Astrocyte of the spinal cord (primary cell): ENCODE measurements at regions not wholly inside any gene's neighbourhood (a gene's known extent, or its start where the extent isn't known, plus 50 kb on each side); places are given as distances from the start of the nearest gene placed in this dataset.

Experiments used
- DNase-seq: peaks from one replicate; pipeline ENCODE4 v3.0.0; 2011; ENCODE audit warnings: low read depth, low spot score
- H3K4me3 ChIP-seq: 2 replicates; pipeline ENCODE4 v1.5.1; 2011; ENCODE audit warnings: low read depth, mild to moderate bottlenecking, low read length, moderate library complexity
- in situ Hi-C: cut with HindIII; loops from 2 replicates; pipeline ENCODE4 v1.10.0; 2017; ENCODE audit warnings: low sequenced_read_pairs
- TF ChIP-seq, protein P1 (sequence below): IDR thresholded peaks from 2 replicates; pipeline ENCODE4 v1.5.1; 2012; ENCODE audit warnings: low read depth, mild to moderate bottlenecking, low read length, inconsistent platforms

DNA sequence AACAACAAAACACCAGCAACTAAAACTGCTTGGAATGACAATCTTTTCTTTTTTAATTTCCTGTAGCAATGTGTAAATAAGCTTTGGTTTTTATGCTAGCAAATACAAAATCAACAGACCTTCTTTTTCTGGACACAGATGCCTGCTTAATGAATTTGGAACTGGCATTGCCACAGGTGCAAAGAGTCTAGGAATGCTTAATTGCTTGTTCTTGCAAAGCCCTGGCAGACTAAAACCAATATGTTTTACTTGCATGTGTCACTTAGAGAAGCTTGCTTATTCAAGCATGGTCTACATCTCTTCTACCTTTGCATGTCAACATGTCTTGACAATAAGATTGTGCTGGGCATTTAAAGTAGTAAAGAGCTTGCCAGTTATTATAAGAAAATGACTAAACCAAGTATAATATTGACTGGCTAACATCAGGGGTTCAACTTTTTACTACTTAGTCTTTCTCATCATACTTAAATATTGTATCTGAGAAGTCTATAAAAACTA lies 656.7 kb upstream of the NDST4 start:
- no peak overlapping the region for H3K4me3 ChIP-seq
- no peak for DNase-seq
- TF ChIP-seq, protein P1, sequence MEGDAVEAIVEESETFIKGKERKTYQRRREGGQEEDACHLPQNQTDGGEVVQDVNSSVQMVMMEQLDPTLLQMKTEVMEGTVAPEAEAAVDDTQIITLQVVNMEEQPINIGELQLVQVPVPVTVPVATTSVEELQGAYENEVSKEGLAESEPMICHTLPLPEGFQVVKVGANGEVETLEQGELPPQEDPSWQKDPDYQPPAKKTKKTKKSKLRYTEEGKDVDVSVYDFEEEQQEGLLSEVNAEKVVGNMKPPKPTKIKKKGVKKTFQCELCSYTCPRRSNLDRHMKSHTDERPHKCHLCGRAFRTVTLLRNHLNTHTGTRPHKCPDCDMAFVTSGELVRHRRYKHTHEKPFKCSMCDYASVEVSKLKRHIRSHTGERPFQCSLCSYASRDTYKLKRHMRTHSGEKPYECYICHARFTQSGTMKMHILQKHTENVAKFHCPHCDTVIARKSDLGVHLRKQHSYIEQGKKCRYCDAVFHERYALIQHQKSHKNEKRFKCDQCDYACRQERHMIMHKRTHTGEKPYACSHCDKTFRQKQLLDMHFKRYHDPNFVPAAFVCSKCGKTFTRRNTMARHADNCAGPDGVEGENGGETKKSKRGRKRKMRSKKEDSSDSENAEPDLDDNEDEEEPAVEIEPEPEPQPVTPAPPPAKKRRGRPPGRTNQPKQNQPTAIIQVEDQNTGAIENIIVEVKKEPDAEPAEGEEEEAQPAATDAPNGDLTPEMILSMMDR: no peak
- in situ Hi-C loops: no loop called here

DNA sequence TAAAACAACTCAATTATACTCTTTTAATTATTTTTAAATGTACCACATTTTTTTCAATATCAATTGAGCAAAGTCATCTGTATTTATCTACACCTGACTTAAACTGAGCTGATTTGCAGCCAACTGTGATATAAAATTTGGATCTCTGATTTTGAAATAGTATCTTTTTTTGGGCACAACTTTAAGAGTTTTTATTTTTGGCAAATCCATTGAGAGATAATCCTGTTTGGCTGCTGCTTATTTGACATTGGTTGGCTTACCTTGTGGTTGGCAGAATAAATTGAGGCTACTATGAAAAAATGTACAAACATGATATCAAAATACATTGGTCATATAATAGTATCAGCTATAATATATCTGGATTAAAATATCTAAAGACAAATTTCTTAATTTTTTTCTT lies 656.0 kb upstream of the NDST4 start:
- TF ChIP-seq, protein P1: no peak
- no peak overlapping the region for H3K4me3 ChIP-seq
- in situ Hi-C loops: no loop called here
- DNase-seq: no peak

DNA sequence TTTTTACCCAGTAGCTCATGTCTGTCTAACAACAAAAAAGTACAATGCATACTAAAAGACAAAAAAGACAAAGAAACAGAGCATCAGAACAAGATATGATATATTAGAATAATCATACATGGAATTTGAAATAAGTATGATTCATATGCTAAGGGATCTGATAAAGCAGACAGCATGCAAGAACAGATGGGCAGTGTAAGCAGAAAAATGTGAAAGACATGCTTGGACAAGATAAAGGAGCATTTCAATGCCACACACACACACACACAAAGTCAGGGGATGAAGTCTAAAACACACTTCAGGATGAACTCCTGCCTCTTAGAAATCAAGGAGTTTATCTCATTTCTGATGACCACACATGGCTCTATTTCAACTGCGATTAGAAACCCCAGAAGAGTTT lies 649.6 kb upstream of the NDST4 start:
- no peak for DNase-seq
- TF ChIP-seq, protein P1: no peak
- H3K4me3 ChIP-seq: no peak overlapping the region
- in situ Hi-C loops: no loop called here

DNA sequence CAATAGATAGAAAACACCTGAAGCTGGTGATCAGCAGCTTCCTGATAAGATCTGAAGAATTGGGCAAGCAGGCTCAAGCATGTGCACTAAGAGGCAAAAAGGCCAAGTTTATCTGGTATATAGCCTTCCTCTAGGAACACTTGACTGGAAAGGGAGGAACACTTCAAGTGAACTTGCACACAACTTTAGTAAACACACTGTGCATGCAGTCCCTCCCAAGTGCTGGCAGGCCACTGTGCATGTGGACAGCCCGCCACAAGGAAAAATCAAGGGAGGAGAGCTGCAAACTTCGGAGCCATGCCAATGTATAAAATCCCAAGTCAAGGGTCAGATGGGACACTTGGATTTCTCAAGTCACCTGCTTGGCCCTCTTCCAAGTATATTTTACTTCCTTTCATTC lies 645.8 kb upstream of the NDST4 start:
- in situ Hi-C loops: no loop called here
- no peak overlapping the region for H3K4me3 ChIP-seq
- no peak for DNase-seq
- TF ChIP-seq, protein P1: no peak

DNA sequence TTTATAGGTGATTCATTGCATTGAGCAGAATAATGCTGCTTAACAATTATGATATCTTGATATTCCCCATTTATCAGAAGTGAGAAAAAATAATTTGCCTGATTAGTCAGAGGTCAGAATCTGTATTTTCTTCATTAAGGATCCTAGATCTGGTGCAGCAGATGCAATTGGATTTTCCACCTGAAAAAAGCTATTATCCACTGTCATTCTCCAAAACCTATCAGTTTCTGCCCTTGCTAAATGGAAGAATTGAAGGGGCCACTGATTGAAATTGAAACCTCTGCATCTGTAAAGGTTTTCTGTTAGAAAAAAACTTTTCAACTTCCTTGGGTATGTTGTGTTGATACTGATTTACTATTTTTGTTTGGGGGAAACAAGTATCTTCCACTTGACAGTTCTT lies 636.0 kb upstream of the NDST4 start:
- TF ChIP-seq, protein P1: no peak
- H3K4me3 ChIP-seq: no peak overlapping the region
- DNase-seq: no peak
- in situ Hi-C loops: no loop called here

DNA sequence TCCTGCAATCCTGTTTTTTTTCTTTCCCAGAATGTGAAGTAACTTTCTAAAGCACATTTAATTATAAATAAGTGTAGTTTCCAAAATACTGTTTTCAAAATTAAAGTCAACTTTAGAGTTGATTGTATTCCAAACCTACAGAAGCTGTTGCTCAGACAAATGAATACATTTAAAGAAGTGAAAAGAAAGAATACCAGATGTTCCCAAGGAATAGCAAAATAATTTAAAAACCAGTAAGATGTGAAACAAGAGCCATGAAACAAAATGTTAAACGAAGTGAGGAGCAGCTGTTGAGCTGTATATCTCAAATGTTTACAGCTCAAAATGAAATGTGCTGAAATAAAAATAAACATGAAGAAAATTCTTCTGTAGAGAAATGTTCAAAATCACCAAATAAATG lies 627.4 kb upstream of the NDST4 start:
- in situ Hi-C loops: no loop called here
- H3K4me3 ChIP-seq: no peak overlapping the region
- TF ChIP-seq, protein P1: no peak
- DNase-seq: no peak

DNA sequence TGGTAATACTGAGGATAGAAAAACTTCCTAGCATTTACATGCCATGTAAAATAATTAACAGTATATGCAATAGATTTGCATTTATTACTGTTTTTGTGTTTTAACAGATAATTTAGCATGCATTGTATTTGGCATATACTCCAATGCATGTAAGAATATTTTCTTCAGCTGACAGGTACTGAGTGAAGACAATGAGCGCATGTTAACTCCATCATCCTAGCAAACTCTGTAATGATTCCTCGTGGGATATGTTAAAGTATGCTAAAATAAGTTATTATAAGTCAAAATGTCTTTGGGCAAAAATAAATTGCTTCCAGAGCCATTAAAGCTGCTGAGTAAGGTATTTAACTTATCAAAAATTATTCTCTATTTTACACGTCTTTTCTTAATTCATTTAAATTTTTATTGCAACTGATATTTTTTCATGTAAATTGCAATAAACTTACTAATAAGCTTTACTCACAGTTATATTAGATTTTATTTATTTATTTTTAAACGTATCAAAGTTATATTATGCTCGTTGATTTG lies 616.4 kb upstream of the NDST4 start:
- no peak for DNase-seq
- TF ChIP-seq, protein P1: no peak
- no peak overlapping the region for H3K4me3 ChIP-seq
- in situ Hi-C loops: no loop called here
